HepG2 (cell line): ENCODE measurements at regions not wholly inside any gene's neighbourhood (a gene's known extent, or its start where the extent isn't known, plus 50 kb on each side); places are given as distances from the start of the nearest gene placed in this dataset.

ENCODE experiments used
- CEBPZ ChIP-seq: IDR thresholded peaks from 2 replicates; pipeline ENCODE4 v1.6.1; 2012; ENCODE audit warnings: low read length, improper control_type of control experiment
- GABPA ChIP-seq, 2 experiments: IDR thresholded peaks; 2 replicates each; pipeline ENCODE4 v1.6.1; 2011 to 2016; ENCODE audit warnings: low read depth in 2 of 2, low read length in 1 of 2, missing biosample characterization in 1 of 2, missing genetic modification characterization in 1 of 2
- HOXA5 ChIP-seq: sonication (generic); formaldehyde crosslinking; IDR thresholded peaks from 2 replicates; pipeline ENCODE4 v1.4.0; 2020; ENCODE audit warnings: missing genetic modification reagents
- KDM4B ChIP-seq: sonication (generic); formaldehyde crosslinking; IDR thresholded peaks from 2 replicates; pipeline ENCODE4 v1.4.0; 2020; ENCODE audit warnings: missing genetic modification reagents
- KLF15 ChIP-seq: sonication (generic); formaldehyde crosslinking; IDR thresholded peaks from 2 replicates; pipeline ENCODE4 v1.8.1; 2023; ENCODE audit warnings: borderline replicate concordance, mild to moderate bottlenecking, inconsistent platforms, missing genetic modification reagents, mixed read lengths
- MAX ChIP-seq: IDR thresholded peaks from 2 replicates; pipeline ENCODE4 v1.6.1; 2012; ENCODE audit warnings: inconsistent platforms
- PHF8 ChIP-seq: sonication (generic); formaldehyde crosslinking; IDR thresholded peaks from 2 replicates; pipeline ENCODE4 v1.5.0; 2020; ENCODE audit warnings: missing genetic modification reagents
- PRDM10 ChIP-seq: sonication (generic); formaldehyde crosslinking; IDR thresholded peaks from 2 replicates; pipeline ENCODE4 v1.4.0; 2020; ENCODE audit warnings: low read depth, missing genetic modification reagents
- TFAP4 ChIP-seq: sonication (generic); IDR thresholded peaks from 2 replicates; pipeline ENCODE4 v1.6.1; 2016; ENCODE audit warnings: low read depth, borderline replicate concordance
- ZBTB1 ChIP-seq: sonication (generic); formaldehyde crosslinking; IDR thresholded peaks from 2 replicates; pipeline ENCODE4 v1.4.0; 2020; ENCODE audit warnings: missing genetic modification reagents, borderline replicate concordance
- ZFX ChIP-seq: sonication (generic); formaldehyde crosslinking; IDR thresholded peaks from 2 replicates; pipeline ENCODE4 v1.4.0; 2020; ENCODE audit warnings: mild to moderate bottlenecking, low read depth, missing genetic modification reagents, moderate library complexity
- ZMYM4 ChIP-seq: sonication (generic); formaldehyde crosslinking; IDR thresholded peaks from 2 replicates; pipeline ENCODE4 v1.8.1; 2023; ENCODE audit warnings: mild to moderate bottlenecking, missing genetic modification reagents
- ZNF18 ChIP-seq: sonication (generic); formaldehyde crosslinking; IDR thresholded peaks from 2 replicates; pipeline ENCODE4 v1.8.0; 2022; ENCODE audit warnings: mild to moderate bottlenecking, missing genetic modification reagents; ENCODE audit not compliant: insufficient replicate concordance
- ZNF691 ChIP-seq: sonication (generic); formaldehyde crosslinking; IDR thresholded peaks from 2 replicates; pipeline ENCODE4 v1.4.0; 2020; ENCODE audit warnings: missing genetic modification reagents, low read depth, mild to moderate bottlenecking, borderline replicate concordance
- ZUFSP ChIP-seq: sonication (generic); formaldehyde crosslinking; IDR thresholded peaks from 2 replicates; pipeline ENCODE4 v1.9.0; 2021; ENCODE audit warnings: missing genetic modification reagents, mild to moderate bottlenecking, borderline replicate concordance

- TF ChIP-seq CEBPZ, result no peak
- TF ChIP-seq KLF15 (CRISPR knock-in tag), result no peak
- no peak for TF ChIP-seq KDM4B (CRISPR knock-in tag)
- no peak; the same call in 1 of the 2 replicates for TF ChIP-seq PHF8 (CRISPR knock-in tag)
- TF ChIP-seq GABPA (IDR thresholded peaks at IDR 0.05; ENCODE audit: low read depth, low read length), result no peak
- no peak for TF ChIP-seq GABPA (CRISPR knock-in tag; IDR thresholded peaks at IDR 0.05; ENCODE audit: low read depth)
- no peak for TF ChIP-seq ZUFSP (CRISPR knock-in tag)
- peak; percentile 62 for TF ChIP-seq ZFX (CRISPR knock-in tag)
- no peak for TF ChIP-seq ZNF18 (CRISPR knock-in tag)
- TF ChIP-seq ZBTB1 (CRISPR knock-in tag), result no peak
- no peak for TF ChIP-seq HOXA5
- TF ChIP-seq PRDM10 (CRISPR knock-in tag), result peak; percentile 98
- TF ChIP-seq MAX, result no peak; the same call in none of the 2 replicates
- TF ChIP-seq TFAP4, result no peak
- TF ChIP-seq ZNF691 (CRISPR knock-in tag), result no peak
- TF ChIP-seq ZMYM4, result no peak
Observed at GRCh38 chr15:38073178-38073946, 138.9 kb downstream of the TMCO5A start (continued).
